Sigmoid colon (tissue), 6 donors: ENCODE measurements at regions not wholly inside any gene's neighbourhood (a gene's known extent, or its start where the extent isn't known, plus 50 kb on each side); places are given as distances from the start of the nearest gene placed in this dataset.

Source experiments
- DNase-seq: peaks from one replicate; pipeline ENCODE4 v3.0.0-alpha.2; 2019
- H3K27ac ChIP-seq, 4 donors: fragments of 200-600 bp; sonication (generic); one replicate each; pipeline ENCODE4 v1.5.1; 2016 to 2019; ENCODE audit warnings: mild to moderate bottlenecking in 1 of 4
- H3K27me3 ChIP-seq, 3 donors: fragments of 200-600 bp; sonication (generic); one replicate each; pipeline ENCODE4 v1.5.1; 2019; ENCODE audit warnings: mild to moderate bottlenecking in 1 of 3
- H3K36me3 ChIP-seq, 4 donors: fragments of 200-600 bp; sonication (generic); one replicate each; pipeline ENCODE4 v1.5.1; 2016 to 2019
- H3K4me1 ChIP-seq, 4 donors: fragments of 200-600 bp; sonication (generic); one replicate each; pipeline ENCODE4 v1.5.1; 2017 to 2019
- H3K4me3 ChIP-seq, 4 donors: fragments of 200-600 bp; sonication (generic); one replicate each; pipeline ENCODE4 v1.5.1; 2017 to 2019; ENCODE audit warnings: mild to moderate bottlenecking in 2 of 4, moderate library complexity in 1 of 4
- H3K9me3 ChIP-seq, 4 donors: fragments of 200-600 bp in 3 of 4; sonication (generic) in 3 of 4; one replicate each; pipeline versions ENCODE4 v1.5.1 to v1.6.1; 2013 to 2019
- EP300 ChIP-seq, 4 donors: sonication (generic); formaldehyde crosslinking; IDR thresholded peaks; one replicate each; pipeline ENCODE4 v1.6.1; 2017; ENCODE audit warnings: antibody characterized with exemption in 4 of 4
- POLR2A ChIP-seq, 2 donors: fragments of 450-650 bp; IDR thresholded peaks; one replicate each; pipeline ENCODE4 v1.6.1; 2016; ENCODE audit warnings: antibody characterized with exemption in 2 of 2, mild to moderate bottlenecking in 2 of 2, moderate library complexity in 2 of 2
- POLR2AphosphoS5 ChIP-seq, 4 donors: sonication (generic); formaldehyde crosslinking; IDR thresholded peaks; one replicate each; pipeline ENCODE4 v1.6.1; 2017; ENCODE audit warnings: antibody characterized with exemption in 4 of 4
- WGBS, 2 donors: extraction: QIAGEN DNeasy Blood & Tissue Kit; methylation state at CpG; one replicate each; pipeline ENCODE4 v1.1.7; 2013; 5-methylcytosine and 5-hydroxymethylcytosine counted together
- intact Hi-C: fragments of 100-400 bp; cut with DNase I; formaldehyde crosslinking; loops from one replicate; pipeline ENCODE4 v1.15.1; 2023
- TF ChIP-seq, protein P1 (sequence below), 4 experiments: fragments of 450-650 bp in 3 of 4; fragments of 200-600 bp in 1 of 4; IDR thresholded peaks; one replicate each; pipeline ENCODE4 v1.5.1; 2016 to 2019; ENCODE audit warnings: antibody characterized with exemption in 4 of 4, mild to moderate bottlenecking in 3 of 4, moderate library complexity in 2 of 4
- donor health status: healthy with polysubstance abuse.
- donor health status: healthy.

DNA sequence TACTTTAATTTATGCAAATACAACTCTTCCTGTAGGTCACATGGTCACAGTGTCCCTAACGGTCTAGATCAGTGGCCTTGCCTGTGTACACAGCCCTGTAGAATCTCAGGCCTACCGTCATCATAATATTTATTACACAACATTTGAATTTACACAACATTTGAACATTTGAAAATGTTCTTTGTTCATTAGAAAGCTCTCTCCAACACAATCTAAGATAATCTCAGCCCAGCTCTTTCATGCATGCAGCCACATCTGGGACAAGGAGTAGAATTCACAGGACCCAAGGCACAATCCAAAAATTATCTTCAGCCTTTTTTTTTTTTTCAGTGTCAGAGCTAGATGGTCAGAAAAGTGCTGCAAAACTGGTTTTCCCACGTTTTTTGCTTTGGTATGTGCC is 892.8 kb downstream of the TFAP2A start:
- DNase-seq, result no peak
- 19 to 52% methylated on average over 3 of the region's 3 CpGs for WGBS, 2 donors
- H3K27me3 ChIP-seq, result no peaks in the 10 kb centered on the region
- no peak overlapping the region for H3K27ac ChIP-seq
- no peak overlapping the region for H3K4me3 ChIP-seq
- H3K4me1 ChIP-seq, result no peaks in the 10 kb centered on the region
- H3K9me3 ChIP-seq, result no peaks in the 10 kb centered on the region
- H3K36me3 ChIP-seq, result no peaks in the 10 kb centered on the region
- intact Hi-C loops, result no loop called here
- TF ChIP-seq EP300 (IDR thresholded peaks at IDR 0.05) (no peak), POLR2AphosphoS5 (IDR thresholded peaks at IDR 0.05) (no peak), POLR2A (IDR thresholded peaks at IDR 0.05) (no peak)
- TF ChIP-seq, protein P1, sequence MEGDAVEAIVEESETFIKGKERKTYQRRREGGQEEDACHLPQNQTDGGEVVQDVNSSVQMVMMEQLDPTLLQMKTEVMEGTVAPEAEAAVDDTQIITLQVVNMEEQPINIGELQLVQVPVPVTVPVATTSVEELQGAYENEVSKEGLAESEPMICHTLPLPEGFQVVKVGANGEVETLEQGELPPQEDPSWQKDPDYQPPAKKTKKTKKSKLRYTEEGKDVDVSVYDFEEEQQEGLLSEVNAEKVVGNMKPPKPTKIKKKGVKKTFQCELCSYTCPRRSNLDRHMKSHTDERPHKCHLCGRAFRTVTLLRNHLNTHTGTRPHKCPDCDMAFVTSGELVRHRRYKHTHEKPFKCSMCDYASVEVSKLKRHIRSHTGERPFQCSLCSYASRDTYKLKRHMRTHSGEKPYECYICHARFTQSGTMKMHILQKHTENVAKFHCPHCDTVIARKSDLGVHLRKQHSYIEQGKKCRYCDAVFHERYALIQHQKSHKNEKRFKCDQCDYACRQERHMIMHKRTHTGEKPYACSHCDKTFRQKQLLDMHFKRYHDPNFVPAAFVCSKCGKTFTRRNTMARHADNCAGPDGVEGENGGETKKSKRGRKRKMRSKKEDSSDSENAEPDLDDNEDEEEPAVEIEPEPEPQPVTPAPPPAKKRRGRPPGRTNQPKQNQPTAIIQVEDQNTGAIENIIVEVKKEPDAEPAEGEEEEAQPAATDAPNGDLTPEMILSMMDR (IDR thresholded peaks at IDR 0.05), result no peak

DNA sequence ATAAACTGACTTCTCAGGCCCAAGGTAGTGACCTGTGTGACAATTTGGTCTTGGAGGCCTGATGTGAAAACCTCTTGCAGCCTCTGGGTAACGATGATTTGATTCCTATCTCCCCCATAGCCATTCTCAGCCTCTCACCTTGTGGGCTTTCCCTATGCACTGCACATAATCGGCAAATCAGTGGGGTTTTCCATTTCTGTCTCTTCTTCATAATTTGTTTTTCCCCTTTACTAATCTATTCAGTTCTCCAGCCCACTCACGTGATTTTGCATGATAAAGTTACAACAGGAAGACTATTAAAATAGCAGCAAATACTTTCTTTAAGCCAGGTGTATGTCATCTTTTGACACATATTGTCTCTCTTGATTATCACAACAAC is 893.7 kb downstream of the TFAP2A start:
- Histone ChIP-seq H3K27me3 (no peaks in the 10 kb centered on the region), H3K4me3 (no peak overlapping the region), H3K9me3 (no peaks in the 10 kb centered on the region), H3K36me3 (no peaks in the 10 kb centered on the region), H3K4me1 (peaks cover 0 to 3% (median 0%) of the 10 kb centered on the region in 4 donors), H3K27ac (no peak overlapping the region)
- TF ChIP-seq POLR2A (IDR thresholded peaks at IDR 0.05) (no peak), EP300 (IDR thresholded peaks at IDR 0.05) (no peak), POLR2AphosphoS5 (IDR thresholded peaks at IDR 0.05) (no peak)
- TF ChIP-seq, protein P1 (IDR thresholded peaks at IDR 0.05), result no peak
- intact Hi-C loops, result no loop called here
- WGBS, 2 donors, result 71% methylated on average over 3 of the region's 3 CpGs
- no peak for DNase-seq

DNA sequence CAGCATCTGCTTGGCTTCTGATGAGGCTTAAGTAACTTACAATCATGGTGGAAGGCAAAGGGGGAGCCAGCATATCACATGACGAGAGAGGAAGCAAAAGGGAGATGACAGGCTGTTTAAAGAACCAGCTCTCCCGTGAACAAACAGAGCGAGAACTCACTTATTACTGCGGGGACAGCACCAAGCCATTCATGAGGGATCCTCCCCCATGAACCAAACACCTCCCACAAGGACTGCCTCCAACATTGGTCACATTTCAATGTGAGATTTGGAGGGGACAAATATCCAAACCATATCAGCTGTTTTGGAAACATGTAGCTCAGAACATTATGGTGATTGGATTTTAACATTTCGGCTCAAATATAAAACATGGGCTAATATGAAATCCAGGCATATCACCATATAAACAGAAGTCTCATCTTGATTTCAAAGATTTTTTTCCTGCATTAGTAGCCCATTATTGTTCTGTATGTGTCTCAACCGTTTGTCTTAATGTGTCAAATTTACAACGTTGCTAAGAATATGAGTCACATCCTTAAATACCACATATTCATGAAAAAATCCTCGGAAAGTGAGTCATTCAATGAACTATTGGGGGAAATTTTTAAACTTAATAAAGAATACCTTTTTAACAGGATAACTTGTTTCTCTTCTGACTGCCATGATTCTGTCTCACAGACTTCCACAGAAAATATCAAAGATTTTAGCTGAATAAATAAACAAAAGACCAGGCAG is 894.3 kb downstream of the TFAP2A start:
- peaks cover 0 to 9% (median 0%) of the 10 kb centered on the region in 4 donors for H3K4me1 ChIP-seq
- WGBS, 2 donors, result 56 to 61% methylated on average over 8 of the region's 8 CpGs

DNA sequence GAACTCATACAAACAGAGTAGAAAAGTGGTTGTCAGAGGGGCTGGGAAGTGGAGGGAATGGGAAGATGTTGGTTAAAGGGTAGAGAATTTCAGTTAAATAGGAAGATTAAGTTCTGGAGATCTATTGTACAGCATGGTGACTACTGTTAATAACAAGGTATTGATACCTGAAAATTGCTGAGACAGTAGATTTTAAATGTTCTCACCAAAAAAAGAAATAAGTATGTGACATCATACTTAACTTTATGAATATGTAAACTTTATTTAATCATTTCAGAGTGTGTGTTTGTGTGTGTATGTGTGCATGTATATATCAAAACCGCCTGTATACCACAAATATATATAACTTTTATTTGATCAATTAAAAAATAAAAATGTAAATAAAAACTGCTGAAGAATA is 896.4 kb downstream of the TFAP2A start:
- Histone ChIP-seq H3K4me1 (peaks cover 0 to 10% (median 0%) of the 10 kb centered on the region in 4 donors), H3K4me3 (no peak overlapping the region), H3K36me3 (no peaks in the 10 kb centered on the region), H3K27ac (no peak overlapping the region), H3K9me3 (no peaks in the 10 kb centered on the region), H3K27me3 (no peaks in the 10 kb centered on the region)
- no peak for DNase-seq
- intact Hi-C loops, result no loop called here
- TF ChIP-seq POLR2AphosphoS5 (IDR thresholded peaks at IDR 0.05) (no peak), EP300 (IDR thresholded peaks at IDR 0.05) (no peak), POLR2A (IDR thresholded peaks at IDR 0.05) (no peak)
- TF ChIP-seq, protein P1 (IDR thresholded peaks at IDR 0.05), result no peak
- WGBS, 2 donors, result 50 to 65% methylated on average over 1 of the region's 1 CpG

More for the DNA sequence above, 894.3 kb downstream of the TFAP2A start:
- DNase-seq, result no peak
- Histone ChIP-seq H3K9me3 (no peaks in the 10 kb centered on the region), H3K27me3 (no peaks in the 10 kb centered on the region), H3K27ac (no peak overlapping the region), H3K4me3 (no peak overlapping the region), H3K36me3 (no peaks in the 10 kb centered on the region)
- intact Hi-C loops, result no loop called here
- TF ChIP-seq EP300 (IDR thresholded peaks at IDR 0.05) (no peak), POLR2AphosphoS5 (IDR thresholded peaks at IDR 0.05) (no peak), POLR2A (IDR thresholded peaks at IDR 0.05) (no peak)
- TF ChIP-seq, protein P1 (IDR thresholded peaks at IDR 0.05), result no peak

DNA sequence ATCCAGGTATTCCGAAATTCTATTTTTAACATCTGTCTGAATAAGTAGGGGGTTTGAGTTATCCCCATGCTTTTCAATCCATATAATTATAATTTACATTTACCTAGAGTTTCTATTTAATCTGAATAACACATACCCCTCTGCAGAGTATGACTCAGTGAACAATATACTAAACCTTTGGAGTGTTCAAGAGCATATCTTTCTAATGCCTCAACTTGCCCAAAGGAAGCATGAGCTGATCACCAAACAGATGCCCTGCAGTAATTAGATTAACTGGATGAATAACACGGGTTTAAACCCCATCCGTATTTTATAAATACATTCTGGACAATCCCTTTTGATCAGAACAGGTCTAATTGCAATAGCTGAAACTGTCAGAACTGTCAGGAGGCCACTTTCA is 897.1 kb downstream of the TFAP2A start:
- H3K27me3 ChIP-seq, result no peaks in the 10 kb centered on the region
- H3K9me3 ChIP-seq, result no peaks in the 10 kb centered on the region
- 83 to 89% methylated on average over 3 of the region's 3 CpGs for WGBS, 2 donors
- H3K27ac ChIP-seq, result no peak overlapping the region
- DNase-seq, result no peak
- H3K4me1 ChIP-seq, result peaks cover 0 to 10% (median 0%) of the 10 kb centered on the region in 4 donors
- no peaks in the 10 kb centered on the region for H3K36me3 ChIP-seq
- TF ChIP-seq, protein P1 (IDR thresholded peaks at IDR 0.05), result no peak
- H3K4me3 ChIP-seq, result no peak overlapping the region
- intact Hi-C loops, result no loop called here
